Lung (tissue), 11 donors: ENCODE measurements at regions not wholly inside any gene's neighbourhood (a gene's known extent, or its start where the extent isn't known, plus 50 kb on each side); places are given as distances from the start of the nearest gene placed in this dataset.
"Not testable (repeated sequence)": the region's sequence is repeated elsewhere in the genome, so short reads cannot be mapped to it uniquely, and the experiment has no call there.

Experiments
- ATAC-seq: fragments of 200-7000 bp; cut with Tn5 transposase; one replicate; pipeline ENCODE4 v1.9.1; 2020; ENCODE audit warnings: moderate number of reproducible peaks; ENCODE audit not compliant: insufficient read depth, low FRiP score
- DNase-seq, 3 donors: peaks; one replicate each; pipeline ENCODE4 v3.0.0-alpha.2; 2013 to 2017
- H3K27ac ChIP-seq, 2 donors: one replicate each; pipeline ENCODE4 v1.5.1; 2013; ENCODE audit warnings: mild to moderate bottlenecking in 2 of 2, moderate library complexity in 2 of 2, control low read depth in 1 of 2, inconsistent platforms in 1 of 2, low read depth in 1 of 2, low read length in 1 of 2
- H3K27me3 ChIP-seq, 3 donors: one replicate each; pipeline ENCODE4 v1.5.1; 2013; ENCODE audit warnings: low read length in 2 of 3; ENCODE audit not compliant: control insufficient read depth in 3 of 3, insufficient read depth in 3 of 3
- H3K36me3 ChIP-seq, 4 donors: one replicate each; pipeline ENCODE4 v1.5.1; 2013; ENCODE audit warnings: low read length in 4 of 4, mild to moderate bottlenecking in 1 of 4, moderate library complexity in 1 of 4; ENCODE audit not compliant: control insufficient read depth in 4 of 4, insufficient read depth in 4 of 4
- H3K4me1 ChIP-seq, 5 donors: one replicate each; pipeline ENCODE4 v1.5.1; 2013; ENCODE audit warnings: low read length in 5 of 5, mild to moderate bottlenecking in 2 of 5, moderate library complexity in 1 of 5; ENCODE audit not compliant: control insufficient read depth in 5 of 5, insufficient read depth in 5 of 5
- H3K4me3 ChIP-seq: one replicate; pipeline ENCODE4 v1.5.1; 2013; ENCODE audit warnings: mild to moderate bottlenecking, control low read depth, moderate library complexity
- H3K9ac ChIP-seq, 2 donors: one replicate each; pipeline ENCODE4 v1.5.1; 2013; ENCODE audit warnings: low read length in 2 of 2, control low read depth in 1 of 2; ENCODE audit not compliant: insufficient read depth in 1 of 2
- H3K9me3 ChIP-seq, 4 donors: one replicate each; pipeline ENCODE4 v1.5.1; 2013; ENCODE audit warnings: low read length in 3 of 4, mild to moderate bottlenecking in 1 of 4, moderate library complexity in 1 of 4; ENCODE audit not compliant: control insufficient read depth in 4 of 4, insufficient read depth in 3 of 4
- CTCF ChIP-seq: IDR thresholded peaks from 2 replicates; pipeline ENCODE4 v1.5.1; 2012; ENCODE audit warnings: mild to moderate bottlenecking; ENCODE audit errors: control extremely low read depth, extremely low read depth
- WGBS, 2 donors: extraction: QIAGEN DNeasy Blood & Tissue Kit; methylation state at CpG; one replicate each; pipeline ENCODE4 v1.1.7; 2013; 5-methylcytosine and 5-hydroxymethylcytosine counted together
- donor health status: control.
- donor health status: control.
- donor health status: Bipolar disorder and iron deficiency.
- donor health status: healthy.
- donor health status: DM: yes; HTN: yes; CAD: no.

- ATAC-seq: no peak
- Histone ChIP-seq H3K36me3 (no peaks in the 10 kb centered on the region), H3K4me3 (no peak overlapping the region), H3K9me3 (peaks cover 0 to 2% (median 0%) of the 10 kb centered on the region in 4 donors), H3K4me1 (no peaks in the 10 kb centered on the region), H3K9ac (no peak overlapping the region), H3K27ac (no peak overlapping the region), H3K27me3 (no peaks in the 10 kb centered on the region)
- TF ChIP-seq CTCF: no peak
- WGBS, 2 donors: 73 to 76% methylated on average over 4 of the region's 4 CpGs
- no peak for DNase-seq
These were observed 111.3 kb upstream of the PODXL start for GRCh38 chr7:131667699-131668098.

DNA sequence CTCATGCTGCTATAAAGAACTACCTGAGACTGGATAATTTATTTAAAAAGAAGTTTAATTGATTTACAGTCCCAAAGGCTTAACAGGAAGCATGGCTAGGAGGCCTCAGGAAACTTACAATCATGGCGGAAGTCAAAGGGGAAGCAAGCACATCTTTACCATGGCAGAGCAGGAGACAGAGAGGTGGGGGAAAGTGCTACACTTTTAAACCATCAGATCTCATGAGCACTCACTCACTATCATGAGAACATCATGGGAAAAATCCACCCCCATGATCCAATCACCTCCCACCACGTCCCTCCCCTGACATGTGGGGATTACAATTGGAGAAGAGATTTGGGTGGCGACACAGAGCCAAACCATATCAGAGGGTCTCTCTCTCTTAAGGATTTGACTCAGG, 108.6 kb upstream of the PODXL start:
- no peaks in the 10 kb centered on the region for H3K27me3 ChIP-seq
- no peak overlapping the region for H3K27ac ChIP-seq
- no peak for ATAC-seq
- no peak overlapping the region for H3K9ac ChIP-seq
- 85 to 88% methylated on average over 3 of the region's 3 CpGs for WGBS, 2 donors
- peaks cover 0 to 2% (median 0%) of the 10 kb centered on the region in 4 donors for H3K9me3 ChIP-seq
- H3K4me1 ChIP-seq: no peaks in the 10 kb centered on the region
- no peak for DNase-seq
- H3K36me3 ChIP-seq: no peaks in the 10 kb centered on the region
- H3K4me3 ChIP-seq: no peak overlapping the region
- no peak for TF ChIP-seq CTCF

GRCh38 chr7:131664570-131664969, 108.1 kb upstream of the PODXL start:
- WGBS, 2 donors: 91 to 95% methylated on average over 5 of the region's 5 CpGs
- no peaks in the 10 kb centered on the region for H3K4me1 ChIP-seq
- TF ChIP-seq CTCF: no peak
- H3K4me3 ChIP-seq: no peak overlapping the region
- no peaks in the 10 kb centered on the region for H3K36me3 ChIP-seq
- no peak for DNase-seq
- no peaks in the 10 kb centered on the region for H3K27me3 ChIP-seq
- ATAC-seq: no peak
- H3K9ac ChIP-seq: no peak overlapping the region
- peaks cover 0 to 2% (median 0%) of the 10 kb centered on the region in 4 donors for H3K9me3 ChIP-seq
- no peak overlapping the region for H3K27ac ChIP-seq

- not testable (repeated sequence) for H3K36me3 ChIP-seq, H3K9me3 ChIP-seq, H3K4me1 ChIP-seq, H3K27me3 ChIP-seq, H3K9ac ChIP-seq, H3K4me3 ChIP-seq, ATAC-seq, DNase-seq, H3K27ac ChIP-seq
- 75 to 79% methylated on average over 15 of the region's 15 CpGs for WGBS, 2 donors
These were observed 106.0 kb upstream of the PODXL start for GRCh38 chr7:131662301-131662873.
